Activated CD8-positive, alpha-beta T cell treated with anti-CD3 and anti-CD28 coated beads for 36 hours (primary cell): ENCODE measurements at regions not wholly inside any gene's neighbourhood (a gene's known extent, or its start where the extent isn't known, plus 50 kb on each side); places are given as distances from the start of the nearest gene placed in this dataset.
A peak's percentile ranks its signal among the peaks of the same experiment; 100 is the strongest.

Source experiments
- ATAC-seq: fragments of 200-7000 bp; cut with Tn5 transposase; one replicate; pipeline ENCODE4 v1.10.0; 2021; ENCODE audit warnings: mild to moderate bottlenecking, moderate library complexity
- CTCF ChIA-PET: fragments of 350-600 bp; sonication (Branson Sonifier 250); formaldehyde crosslinking; loops from one replicate; lab custom pipeline; 2021; ENCODE audit warnings: antibody characterized with exemption; lab: Charles Lee
- POLR2A ChIA-PET: fragments of 350-600 bp; sonication (Branson Sonifier 250); formaldehyde crosslinking; loops from one replicate; lab custom pipeline; 2021; ENCODE audit warnings: antibody characterized with exemption; lab: Charles Lee
- DNase-seq: peaks from one replicate; pipeline ENCODE4 v3.0.0-alpha.2; 2020
- H3K27ac Mint-ChIP-seq: one replicate; pipeline ENCODE4 v1.8.0; 2021; ENCODE audit warnings: mild to moderate bottlenecking, mixed read lengths
- H3K27me3 Mint-ChIP-seq: one replicate; pipeline ENCODE4 v1.8.0; 2021; ENCODE audit warnings: mixed read lengths
- H3K36me3 Mint-ChIP-seq: one replicate; pipeline ENCODE4 v1.8.0; 2021; ENCODE audit warnings: low read depth, mixed read lengths
- H3K4me1 Mint-ChIP-seq: one replicate; pipeline ENCODE4 v1.8.0; 2021; ENCODE audit warnings: low read depth, mixed read lengths
- H3K4me3 Mint-ChIP-seq: one replicate; pipeline ENCODE4 v1.8.0; 2021; ENCODE audit warnings: mild to moderate bottlenecking, moderate library complexity, mixed read lengths
- H3K9me3 Mint-ChIP-seq: one replicate; pipeline ENCODE4 v1.8.0; 2021; ENCODE audit warnings: mixed read lengths
- CTCF ChIP-seq: fragments of 200-600 bp; IDR thresholded peaks from one replicate; pipeline ENCODE4 v1.8.0; 2022; ENCODE audit warnings: antibody characterized with exemption, mild to moderate bottlenecking
- intact Hi-C: fragments of 100-400 bp; cut with micrococcal nuclease; formaldehyde crosslinking; loops from one replicate; pipeline ENCODE4 v1.10.0; 2022

GRCh38 chr2:224310943-224311625 lies 90.8 kb downstream of the FAM124B start:
- H3K27me3 Mint-ChIP-seq = peaks cover 28% of the 10 kb centered on the region
- intact Hi-C loops = no loop called here
- no peaks in the 10 kb centered on the region for H3K36me3 Mint-ChIP-seq
- no peak overlapping the region for H3K27ac Mint-ChIP-seq
- no peak for ATAC-seq
- no peak for TF ChIP-seq CTCF
- ChIA-PET POLR2A (no interaction called here), CTCF (no interaction called here)
- no peak overlapping the region for H3K4me3 Mint-ChIP-seq
- no peak for DNase-seq
- H3K9me3 Mint-ChIP-seq = no peaks in the 10 kb centered on the region
- H3K4me1 Mint-ChIP-seq = peaks cover 2% of the 10 kb centered on the region

- no peaks in the 10 kb centered on the region for H3K36me3 Mint-ChIP-seq
- no peak for ATAC-seq
- H3K9me3 Mint-ChIP-seq = no peaks in the 10 kb centered on the region
- no peak for DNase-seq
- ChIA-PET POLR2A (no interaction called here), CTCF (no interaction called here)
- no peak overlapping the region for H3K4me3 Mint-ChIP-seq
- H3K27me3 Mint-ChIP-seq = peaks cover 21% of the 10 kb centered on the region
- intact Hi-C loops = no loop called here
- peaks cover 2% of the 10 kb centered on the region for H3K4me1 Mint-ChIP-seq
- no peak overlapping the region for H3K27ac Mint-ChIP-seq
- no peak for TF ChIP-seq CTCF
Observed at GRCh38 chr2:224309176-224309575, 92.7 kb downstream of the FAM124B start.

- no peak overlapping the region for H3K4me3 Mint-ChIP-seq
- TF ChIP-seq CTCF = no peak
- no peak overlapping the region for H3K27ac Mint-ChIP-seq
- ATAC-seq = peak; percentile 30
- H3K36me3 Mint-ChIP-seq = no peaks in the 10 kb centered on the region
- H3K27me3 Mint-ChIP-seq = peaks cover 22% of the 10 kb centered on the region
- no peaks in the 10 kb centered on the region for H3K9me3 Mint-ChIP-seq
- ChIA-PET CTCF (no interaction called here), POLR2A (no interaction called here)
- H3K4me1 Mint-ChIP-seq = peaks cover 2% of the 10 kb centered on the region
- DNase-seq = no peak
- intact Hi-C loops = no loop called here
Observed at GRCh38 chr2:224308272-224308911, 93.5 kb downstream of the FAM124B start.

GRCh38 chr2:224302952-224303351 lies 99.0 kb downstream of the FAM124B start:
- no peaks in the 10 kb centered on the region for H3K9me3 Mint-ChIP-seq
- intact Hi-C loops = no loop called here
- ChIA-PET POLR2A (no interaction called here), CTCF (no interaction called here)
- H3K4me3 Mint-ChIP-seq = no peak overlapping the region
- no peaks in the 10 kb centered on the region for H3K36me3 Mint-ChIP-seq
- TF ChIP-seq CTCF = no peak
- peaks cover 3% of the 10 kb centered on the region for H3K27me3 Mint-ChIP-seq
- ATAC-seq = no peak
- DNase-seq = no peak
- H3K4me1 Mint-ChIP-seq = peaks cover 1% of the 10 kb centered on the region
- H3K27ac Mint-ChIP-seq = no peak overlapping the region

GRCh38 chr2:224293976-224294375 lies 107.9 kb downstream of the FAM124B start:
- no peak for TF ChIP-seq CTCF
- Mint-ChIP-seq H3K4me3 (no peak overlapping the region), H3K36me3 (no peaks in the 10 kb centered on the region), H3K4me1 (no peaks in the 10 kb centered on the region), H3K27me3 (peaks cover 25% of the 10 kb centered on the region), H3K27ac (no peak overlapping the region), H3K9me3 (peaks cover 2% of the 10 kb centered on the region)
- ATAC-seq (no peak), DNase-seq (no peak)
- CTCF ChIA-PET = no interaction called here
- POLR2A ChIA-PET = no interaction called here
- intact Hi-C loops = no loop called here
